ENCODE measurements at regions not wholly inside any gene's neighbourhood (a gene's known extent, or its start where the extent isn't known, plus 50 kb on each side); places are given as distances from the start of the nearest gene placed in this dataset.

DNA sequence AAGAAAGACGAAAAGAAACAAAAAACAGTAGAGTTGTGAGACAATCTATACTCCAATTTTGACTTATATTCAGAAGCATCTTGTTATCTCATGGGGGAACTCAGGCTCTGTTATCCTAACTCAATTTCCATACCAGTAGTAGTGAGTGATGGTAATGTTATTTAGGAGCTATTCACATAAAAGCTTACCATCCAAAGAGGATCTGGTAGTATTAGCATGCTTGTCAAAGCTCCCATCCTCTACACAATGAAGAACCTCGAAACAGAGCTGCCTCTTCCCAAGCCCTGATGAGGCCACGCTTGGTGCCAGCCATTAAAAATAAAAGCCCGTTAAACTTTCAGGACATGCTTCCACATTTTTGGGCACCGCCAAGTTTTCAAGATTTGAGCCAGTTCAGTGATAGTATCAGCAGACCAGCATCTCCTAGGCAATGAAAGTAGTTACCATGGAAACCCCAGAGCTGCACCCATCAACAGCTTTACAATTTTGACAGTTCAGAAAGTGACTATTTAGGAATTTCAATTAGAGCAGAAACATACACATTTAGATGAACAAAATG, 173.3 kb downstream of the CD83 start:
- Histone ChIP-seq H3K4me3 (ENCODE audit: low read depth, low read length) (no peak overlapping the region), H3K27me3 (replicated peaks; ENCODE audit: control insufficient read depth, insufficient read depth, low read length) (no peaks in the 10 kb centered on the region), H3K4me1 (no peaks in the 10 kb centered on the region), H3K36me3 (ENCODE audit: control insufficient read depth, insufficient read depth, low read length) (no peaks in the 10 kb centered on the region), H3K9me3 (no peaks in the 10 kb centered on the region)
- no peak for DNase-seq
- ChIA-PET POLR2A (no interaction called here), CTCF (no interaction called here)
- Mint-ChIP-seq H3K9me3 (ENCODE audit: unreplicated experiment) (no peaks in the 10 kb centered on the region), H3K4me1 (ENCODE audit: low read depth, unreplicated experiment) (no peaks in the 10 kb centered on the region), H3K27ac (ENCODE audit: unreplicated experiment) (no peak overlapping the region), H3K4me3 (ENCODE audit: unreplicated experiment) (no peak overlapping the region), H3K36me3 (ENCODE audit: insufficient read depth, unreplicated experiment) (no peaks in the 10 kb centered on the region), H3K27me3 (ENCODE audit: insufficient read depth, unreplicated experiment) (no peaks in the 10 kb centered on the region)
- no TSS peak for BruUV-seq (replicated peaks)
- intact Hi-C loops (cut with micrococcal nuclease; ENCODE audit: unreplicated experiment), result no loop called here
- TF ChIP-seq, protein P1, sequence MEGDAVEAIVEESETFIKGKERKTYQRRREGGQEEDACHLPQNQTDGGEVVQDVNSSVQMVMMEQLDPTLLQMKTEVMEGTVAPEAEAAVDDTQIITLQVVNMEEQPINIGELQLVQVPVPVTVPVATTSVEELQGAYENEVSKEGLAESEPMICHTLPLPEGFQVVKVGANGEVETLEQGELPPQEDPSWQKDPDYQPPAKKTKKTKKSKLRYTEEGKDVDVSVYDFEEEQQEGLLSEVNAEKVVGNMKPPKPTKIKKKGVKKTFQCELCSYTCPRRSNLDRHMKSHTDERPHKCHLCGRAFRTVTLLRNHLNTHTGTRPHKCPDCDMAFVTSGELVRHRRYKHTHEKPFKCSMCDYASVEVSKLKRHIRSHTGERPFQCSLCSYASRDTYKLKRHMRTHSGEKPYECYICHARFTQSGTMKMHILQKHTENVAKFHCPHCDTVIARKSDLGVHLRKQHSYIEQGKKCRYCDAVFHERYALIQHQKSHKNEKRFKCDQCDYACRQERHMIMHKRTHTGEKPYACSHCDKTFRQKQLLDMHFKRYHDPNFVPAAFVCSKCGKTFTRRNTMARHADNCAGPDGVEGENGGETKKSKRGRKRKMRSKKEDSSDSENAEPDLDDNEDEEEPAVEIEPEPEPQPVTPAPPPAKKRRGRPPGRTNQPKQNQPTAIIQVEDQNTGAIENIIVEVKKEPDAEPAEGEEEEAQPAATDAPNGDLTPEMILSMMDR (IDR thresholded peaks at IDR 0.05; ENCODE audit: insufficient read depth in 1 of 2, low read depth in 1 of 2, low read length in 1 of 2, severe bottlenecking in 1 of 2, unreplicated experiment in 1 of 2), result no peak

DNA sequence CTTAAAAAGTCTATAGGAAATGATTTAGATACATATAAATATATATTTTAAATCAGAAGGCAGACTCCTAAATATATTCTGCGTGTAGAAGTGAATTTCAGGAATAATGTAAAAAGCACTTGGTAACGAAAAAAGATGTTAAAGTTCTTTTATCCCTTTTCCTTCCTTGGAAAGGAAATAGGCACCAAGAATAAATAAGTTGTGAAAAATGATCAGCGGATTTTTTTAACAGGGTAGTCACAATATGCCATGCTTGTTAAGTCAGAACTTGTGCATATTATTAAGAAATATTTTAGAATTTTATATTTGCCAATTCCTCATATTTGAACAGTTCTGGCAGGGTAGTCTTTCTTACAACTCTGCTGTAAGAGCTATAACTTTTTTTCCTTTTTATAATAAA, 173.8 kb downstream of the CD83 start:
- no peak overlapping the region for H3K27ac Mint-ChIP-seq (ENCODE audit: unreplicated experiment)
- H3K27me3 Mint-ChIP-seq (ENCODE audit: insufficient read depth, unreplicated experiment), result no peaks in the 10 kb centered on the region
- Histone ChIP-seq H3K9me3 (no peaks in the 10 kb centered on the region), H3K4me3 (ENCODE audit: low read depth, low read length) (no peak overlapping the region), H3K36me3 (ENCODE audit: control insufficient read depth, insufficient read depth, low read length) (no peaks in the 10 kb centered on the region), H3K4me1 (no peaks in the 10 kb centered on the region), H3K27me3 (replicated peaks; ENCODE audit: control insufficient read depth, insufficient read depth, low read length) (no peaks in the 10 kb centered on the region)
- no TSS peak for BruUV-seq (replicated peaks)
- no peaks in the 10 kb centered on the region for H3K9me3 Mint-ChIP-seq (ENCODE audit: unreplicated experiment)
- H3K4me1 Mint-ChIP-seq (ENCODE audit: low read depth, unreplicated experiment), result no peaks in the 10 kb centered on the region
- H3K4me3 Mint-ChIP-seq (ENCODE audit: unreplicated experiment), result no peak overlapping the region
- ChIA-PET POLR2A (no interaction called here), CTCF (no interaction called here)
- H3K36me3 Mint-ChIP-seq (ENCODE audit: insufficient read depth, unreplicated experiment), result no peaks in the 10 kb centered on the region
- TF ChIP-seq, protein P1 (IDR thresholded peaks at IDR 0.05; ENCODE audit: insufficient read depth in 1 of 2, low read depth in 1 of 2, low read length in 1 of 2, severe bottlenecking in 1 of 2, unreplicated experiment in 1 of 2), result no peak
- no peak for DNase-seq
- intact Hi-C loops (cut with micrococcal nuclease; ENCODE audit: unreplicated experiment), result no loop called here

DNA sequence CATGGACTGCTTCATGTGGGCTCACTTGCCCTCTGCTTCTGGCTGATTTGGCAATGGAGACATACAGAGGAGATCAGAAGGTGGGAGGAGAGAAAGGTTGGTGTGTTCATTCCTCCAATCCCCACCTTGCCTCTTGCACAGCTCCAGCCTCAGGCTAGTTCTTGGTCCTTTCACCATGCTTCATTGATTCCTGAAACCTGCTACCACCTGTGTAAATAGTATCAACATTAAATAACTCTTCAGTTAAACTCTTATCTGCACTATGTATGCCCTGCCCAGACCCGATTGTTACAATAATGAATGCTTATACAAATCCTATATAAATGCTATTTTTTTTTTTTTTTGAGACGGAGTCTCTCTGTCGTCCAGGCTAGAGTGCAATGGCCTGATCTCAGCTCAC, 174.5 kb downstream of the CD83 start:
- Mint-ChIP-seq H3K4me1 (ENCODE audit: low read depth, unreplicated experiment) (no peaks in the 10 kb centered on the region), H3K36me3 (ENCODE audit: insufficient read depth, unreplicated experiment) (no peaks in the 10 kb centered on the region), H3K27me3 (ENCODE audit: insufficient read depth, unreplicated experiment) (no peaks in the 10 kb centered on the region), H3K9me3 (ENCODE audit: unreplicated experiment) (no peaks in the 10 kb centered on the region), H3K27ac (ENCODE audit: unreplicated experiment) (no peak overlapping the region), H3K4me3 (ENCODE audit: unreplicated experiment) (no peak overlapping the region)
- intact Hi-C loops (cut with micrococcal nuclease; ENCODE audit: unreplicated experiment), result no loop called here
- no peaks in the 10 kb centered on the region for H3K27me3 ChIP-seq (replicated peaks; ENCODE audit: control insufficient read depth, insufficient read depth, low read length)
- BruUV-seq (replicated peaks), result no TSS peak
- H3K9me3 ChIP-seq, result no peaks in the 10 kb centered on the region
- DNase-seq, result peak; percentile 21 to 40
- TF ChIP-seq, protein P1 (IDR thresholded peaks at IDR 0.05; ENCODE audit: insufficient read depth in 1 of 2, low read depth in 1 of 2, low read length in 1 of 2, severe bottlenecking in 1 of 2, unreplicated experiment in 1 of 2), result no peak
- no peaks in the 10 kb centered on the region for H3K4me1 ChIP-seq
- no peak overlapping the region for H3K4me3 ChIP-seq (ENCODE audit: low read depth, low read length)
- ChIA-PET CTCF (no interaction called here), POLR2A (no interaction called here)
- H3K36me3 ChIP-seq (ENCODE audit: control insufficient read depth, insufficient read depth, low read length), result no peaks in the 10 kb centered on the region

Data from Caco-2 (cell line).